K562 (cell line): ENCODE measurements at regions not wholly inside any gene's neighbourhood (a gene's known extent, or its start where the extent isn't known, plus 50 kb on each side); places are given as distances from the start of the nearest gene placed in this dataset.

ENCODE experiments used
- CC2D1A ChIP-seq: fragments of 450-650 bp; IDR thresholded peaks from 2 replicates; pipeline ENCODE4 v1.6.1; 2017; ENCODE audit warnings: mild to moderate bottlenecking
- ETS2 ChIP-seq: IDR thresholded peaks from 2 replicates; pipeline ENCODE4 v1.6.1; 2016; ENCODE audit warnings: borderline replicate concordance, missing genetic modification characterization, mild to moderate bottlenecking, moderate library complexity, missing compliant biosample characterization; ENCODE audit not compliant: poor library complexity, severe bottlenecking
- FOXJ3 ChIP-seq: sonication (generic); formaldehyde crosslinking; IDR thresholded peaks from 2 replicates; pipeline ENCODE4 v1.4.0; 2020; ENCODE audit warnings: mild to moderate bottlenecking, missing genetic modification reagents
- IFI16 ChIP-seq: fragments of 250-450 bp; sonication (Bioruptor Pico); IDR thresholded peaks from 2 replicates; pipeline ENCODE4 v2.1.2; 2022; ENCODE audit warnings: mild to moderate bottlenecking, inconsistent platforms
- JUND ChIP-seq, 2 experiments: IDR thresholded peaks; 2 replicates in 1 of 2; 3 replicates in 1 of 2; pipeline ENCODE4 v1.6.1; 2011; ENCODE audit warnings: borderline replicate concordance in 2 of 2, low read depth in 2 of 2, low read length in 2 of 2, improper control_type of control experiment in 1 of 2, missing biosample characterization in 1 of 2, missing genetic modification characterization in 1 of 2, missing genetic modification reagents in 1 of 2
- MCM3 ChIP-seq: fragments of 450-650 bp; IDR thresholded peaks from 2 replicates; pipeline ENCODE4 v1.6.1; 2016
- POLR2A ChIP-seq: fragments of 450-650 bp; conservative IDR thresholded peaks from 2 replicates; pipeline ENCODE4 v1.6.1; 2016
- SMARCA5 ChIP-seq: fragments of 450-650 bp; IDR thresholded peaks from 2 replicates; pipeline ENCODE4 v1.6.1; 2016
- TAF7 ChIP-seq: fragments of 450-650 bp; IDR thresholded peaks from 2 replicates; pipeline ENCODE4 v1.6.1; 2016; ENCODE audit warnings: missing genetic modification characterization, missing compliant biosample characterization
- ZNF274 ChIP-seq: IDR thresholded peaks from 2 replicates; pipeline ENCODE4 v1.6.1; 2011; ENCODE audit warnings: low read depth, mild to moderate bottlenecking, low read length, moderate library complexity, borderline replicate concordance
- ZNF584 ChIP-seq: fragments of 200-800 bp; sonication (Bioruptor generic); IDR thresholded peaks from 2 replicates; pipeline ENCODE4 v1.6.1; 2016; ENCODE audit warnings: low read depth, mild to moderate bottlenecking, missing genetic modification characterization, missing compliant biosample characterization
- ZNF707 ChIP-seq: fragments of 250-450 bp; sonication (Bioruptor Pico); conservative IDR thresholded peaks from 2 replicates; pipeline ENCODE4 v1.8.0; 2022; ENCODE audit warnings: inconsistent platforms, mild to moderate bottlenecking, moderate library complexity

- TF ChIP-seq POLR2A, result no peak
- TF ChIP-seq MCM3, result no peak
- no peak for TF ChIP-seq FOXJ3 (CRISPR knock-in tag)
- TF ChIP-seq ETS2, result no peak
- TF ChIP-seq ZNF707 (CRISPR knock-in tag), result no peak
- no peak for TF ChIP-seq TAF7 (tag)
- no peak for TF ChIP-seq ZNF274
- no peak for TF ChIP-seq ZNF584
- TF ChIP-seq JUND (IDR thresholded peaks at IDR 0.05; ENCODE audit: borderline replicate concordance, low read depth, low read length), result no peak
- TF ChIP-seq JUND (tag; IDR thresholded peaks at IDR 0.05; ENCODE audit: borderline replicate concordance, low read depth, low read length), result no peak
- no peak for TF ChIP-seq IFI16
- TF ChIP-seq CC2D1A, result no peak
- TF ChIP-seq SMARCA5, result no peak
Observed at GRCh38 chr12:87378526-87378925, 650.7 kb downstream of the C12orf50 start.
